Erythroblast (primary cell): ENCODE measurements at regions not wholly inside any gene's neighbourhood (a gene's known extent, or its start where the extent isn't known, plus 50 kb on each side); places are given as distances from the start of the nearest gene placed in this dataset.

Source experiments
- GATA1 ChIP-seq: IDR thresholded peaks from 2 replicates; pipeline ENCODE4 v1.6.1; 2011; ENCODE audit warnings: low read depth, mild to moderate bottlenecking, control low read depth, low read length, moderate library complexity
- POLR2A ChIP-seq: IDR thresholded peaks from 2 replicates; pipeline ENCODE4 v1.6.1; 2011; ENCODE audit warnings: mild to moderate bottlenecking, low read length

DNA sequence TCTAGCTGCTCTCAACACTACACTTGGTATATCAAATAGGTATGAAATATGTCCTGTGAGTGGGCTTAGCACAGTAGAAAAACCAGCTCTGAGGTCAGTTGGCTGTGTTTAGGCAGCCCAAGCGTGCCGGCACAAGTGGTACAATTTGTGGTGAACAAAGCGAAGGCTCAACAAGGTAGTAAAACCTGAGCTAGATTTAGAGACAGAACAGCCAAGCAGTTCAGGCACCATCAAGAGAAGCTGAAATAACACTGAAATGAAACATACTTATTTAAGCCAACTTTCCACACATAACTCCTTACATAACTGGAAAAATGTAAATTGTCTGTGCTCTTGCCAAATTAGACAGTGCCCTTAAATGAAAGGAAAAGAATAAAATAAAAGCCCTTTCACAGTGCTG is 596.8 kb upstream of the FBXO33 start:
- TF ChIP-seq POLR2A, result no peak
- no peak for TF ChIP-seq GATA1
